ENCODE measurements at regions not wholly inside any gene's neighbourhood (a gene's known extent, or its start where the extent isn't known, plus 50 kb on each side); places are given as distances from the start of the nearest gene placed in this dataset.
"Not testable (repeated sequence)": the region's sequence is repeated elsewhere in the genome, so short reads cannot be mapped to it uniquely, and the experiment has no call there.

DNA sequence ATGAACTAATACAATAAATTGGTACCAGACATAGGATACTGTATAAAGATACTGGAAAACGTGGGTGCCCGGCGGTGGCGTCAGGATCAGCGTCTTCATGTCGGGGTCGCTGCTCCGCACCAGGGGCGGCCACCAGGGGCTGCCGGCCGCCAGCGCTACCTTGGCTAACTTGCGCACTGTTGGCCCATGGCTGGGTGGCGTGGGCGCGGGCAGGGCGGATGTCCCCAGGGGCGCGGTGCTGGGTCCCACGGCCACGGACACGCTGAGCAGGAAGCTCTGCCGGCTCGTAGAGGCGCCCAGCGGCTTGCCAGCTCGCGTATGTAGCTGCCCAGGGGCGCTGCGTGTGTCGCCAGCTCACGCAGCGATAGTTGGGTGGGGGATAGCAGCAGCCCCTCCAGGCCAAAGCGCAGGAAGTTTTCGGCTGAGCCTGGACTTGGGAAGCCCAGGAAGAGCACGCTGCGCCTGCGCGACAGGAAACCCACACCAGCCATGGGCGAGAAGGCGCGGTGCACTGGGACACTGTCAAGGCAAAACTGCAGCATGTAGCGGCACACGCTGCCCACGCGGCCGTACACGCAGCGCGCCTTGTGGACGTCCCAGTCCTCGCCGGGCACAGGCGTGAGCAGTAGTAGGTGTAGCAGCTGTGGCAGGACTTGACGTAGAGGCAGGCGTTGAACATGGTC lies 299.9 kb downstream of the CCDC74A start:
- no peak for DNase-seq (ENCODE audit: low spot score)

DNA sequence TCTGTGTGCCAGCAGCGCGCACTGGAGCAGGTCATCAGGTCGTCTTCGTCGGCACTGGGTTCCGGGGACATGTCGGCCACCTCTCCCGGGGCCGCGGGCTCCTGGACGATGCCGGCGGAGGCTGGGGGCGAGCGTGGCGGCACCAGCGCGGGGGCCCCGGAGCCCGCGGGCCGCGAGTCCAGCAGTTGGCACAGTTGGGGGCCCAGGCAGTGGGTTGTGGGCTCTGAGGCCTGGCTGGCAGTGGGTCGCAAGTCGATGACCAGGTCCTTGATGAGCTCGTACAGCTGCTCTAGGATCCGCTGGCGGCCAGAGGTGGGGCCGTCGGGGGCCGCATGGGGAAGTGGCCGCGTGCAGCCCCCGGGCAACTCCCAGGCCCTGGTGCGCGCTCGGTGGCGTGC lies 300.5 kb downstream of the CCDC74A start:
- DNase-seq (ENCODE audit: low spot score) = no peak

DNA sequence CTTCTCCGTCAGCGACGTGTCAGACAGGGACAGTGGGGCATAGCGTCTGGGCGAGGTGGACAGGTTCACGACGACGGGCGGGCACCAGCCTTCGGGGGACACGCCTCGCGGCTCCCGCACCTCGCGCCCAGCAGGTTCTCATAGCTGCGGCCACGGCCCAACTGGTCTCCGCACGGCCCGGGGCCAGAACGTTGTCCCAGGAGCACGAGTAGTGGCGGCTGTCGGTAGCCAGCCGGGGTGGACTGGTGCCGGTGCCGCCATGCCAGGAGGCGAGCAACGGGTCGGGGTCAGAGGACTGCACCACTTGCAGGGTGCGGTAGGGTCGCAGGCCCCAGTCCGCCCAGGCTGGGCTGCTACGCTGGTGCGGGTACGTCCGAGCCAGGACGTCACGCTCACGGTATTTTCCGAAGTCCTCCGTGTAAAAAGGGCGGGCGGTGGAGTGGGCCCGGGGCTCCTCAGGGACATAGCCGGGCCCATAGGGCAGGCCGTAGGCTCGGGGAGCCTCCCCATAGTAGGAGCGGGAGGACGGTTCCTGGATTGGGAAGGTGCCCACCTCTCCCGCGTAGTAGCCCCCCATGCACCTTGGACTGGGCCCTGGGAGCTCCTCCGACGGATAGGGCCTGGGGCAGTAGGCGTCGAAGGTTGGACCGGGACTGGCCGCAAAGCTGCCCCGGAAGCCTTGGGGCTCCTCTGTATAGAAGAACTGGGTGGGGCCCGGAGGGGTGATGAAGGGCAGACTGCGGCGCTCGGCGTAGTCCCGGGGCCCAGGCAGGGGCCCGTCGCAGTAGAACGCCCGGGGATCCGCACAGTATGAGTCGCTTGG lies 301.2 kb downstream of the CCDC74A start:
- DNase-seq (ENCODE audit: low spot score) = not testable (repeated sequence)

DNA sequence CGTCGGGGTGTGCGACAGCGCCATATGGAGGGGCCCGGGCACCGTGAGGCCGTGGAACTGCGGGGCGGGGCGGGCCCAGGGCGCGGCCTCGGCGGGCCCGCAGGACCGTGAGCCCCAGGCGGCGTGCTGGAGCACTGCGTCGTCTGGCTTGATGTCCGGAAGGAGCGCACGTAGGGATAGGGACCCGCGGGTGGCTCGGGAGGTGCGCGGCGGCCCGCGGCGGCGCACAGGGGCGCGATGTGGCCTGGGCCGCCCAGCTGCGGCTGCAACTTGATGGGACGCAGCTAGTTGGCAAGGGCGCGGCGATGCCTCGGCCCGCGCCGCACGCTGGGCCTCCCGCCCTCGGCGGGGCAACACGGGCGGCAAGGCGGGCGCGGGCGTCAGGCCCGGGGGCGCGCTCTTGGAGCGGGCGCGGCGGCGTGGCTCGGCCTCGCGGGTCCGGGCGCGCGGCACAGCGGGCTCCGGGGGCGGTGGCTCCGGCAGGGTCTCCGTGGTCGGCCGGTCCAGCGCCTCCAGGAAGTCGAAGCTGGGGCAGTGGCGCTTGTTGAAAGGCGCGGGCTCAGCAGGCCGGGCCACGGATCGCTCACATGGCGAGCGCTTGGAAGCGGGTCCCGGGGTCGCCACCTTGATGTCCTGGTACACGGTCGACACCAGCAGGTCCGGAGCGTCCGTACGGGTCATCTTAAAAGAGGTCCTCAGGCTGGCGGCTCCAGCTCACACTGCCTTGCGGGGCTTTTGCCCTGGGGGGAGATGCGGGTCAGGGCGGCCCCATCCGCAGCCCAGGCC lies 302.0 kb downstream of the CCDC74A start:
- DNase-seq (ENCODE audit: low spot score) = not testable (repeated sequence)

DNA sequence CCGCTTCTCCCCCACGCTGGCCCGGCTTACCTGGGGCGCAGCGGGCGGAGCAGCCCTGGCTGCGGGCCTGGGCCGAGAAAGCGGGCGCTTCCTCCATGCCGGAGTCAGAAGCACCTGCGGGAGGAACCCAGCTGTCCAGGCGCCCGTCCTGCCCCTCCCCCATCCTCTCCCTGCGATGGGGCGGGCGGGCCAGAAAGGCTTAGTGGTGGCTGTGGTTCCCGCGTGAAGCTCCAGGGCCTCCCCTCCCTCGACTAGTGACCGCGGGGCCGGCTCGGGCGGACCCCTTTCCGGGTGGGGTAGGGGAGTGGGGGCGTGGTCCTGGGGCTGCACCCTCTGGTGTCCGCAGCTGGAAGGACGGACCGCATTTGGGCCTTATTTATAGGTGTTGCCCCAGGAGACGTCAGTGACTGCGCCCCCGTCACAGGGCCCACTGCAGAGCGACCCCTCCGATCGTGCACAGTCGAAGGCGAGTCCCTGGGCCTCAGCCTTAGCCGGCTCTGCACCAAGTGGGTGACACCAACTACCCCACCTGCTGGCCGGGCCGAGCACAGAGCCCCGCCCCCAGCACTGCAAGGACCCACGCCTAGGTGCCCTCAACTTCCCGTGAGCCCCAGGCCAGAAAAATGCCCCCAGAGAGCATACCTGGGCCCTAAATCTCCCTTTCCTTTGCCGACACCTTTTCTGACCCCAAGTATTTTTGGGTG lies 302.7 kb downstream of the CCDC74A start:
- not testable (repeated sequence) for DNase-seq (ENCODE audit: low spot score)

DNA sequence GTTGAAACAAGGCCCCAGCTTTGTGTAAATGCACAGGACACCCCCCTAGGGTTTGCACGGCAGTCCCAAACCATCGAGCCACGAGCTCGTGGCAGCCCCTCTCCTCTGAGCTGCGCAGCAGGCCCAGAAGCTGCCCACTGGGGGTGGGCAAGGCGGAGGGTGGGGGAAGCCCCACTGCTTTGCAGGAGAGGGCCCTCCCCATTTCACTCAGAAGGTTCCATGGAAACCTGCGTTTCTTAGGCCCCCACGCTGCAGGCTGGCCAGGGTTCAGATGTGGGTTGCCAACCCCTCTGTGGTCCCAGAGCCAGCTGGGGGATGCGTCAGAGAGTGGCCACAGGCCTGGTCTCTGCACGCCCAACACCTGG lies 303.2 kb downstream of the CCDC74A start:
- not testable (repeated sequence) for DNase-seq (ENCODE audit: low spot score)

DNA sequence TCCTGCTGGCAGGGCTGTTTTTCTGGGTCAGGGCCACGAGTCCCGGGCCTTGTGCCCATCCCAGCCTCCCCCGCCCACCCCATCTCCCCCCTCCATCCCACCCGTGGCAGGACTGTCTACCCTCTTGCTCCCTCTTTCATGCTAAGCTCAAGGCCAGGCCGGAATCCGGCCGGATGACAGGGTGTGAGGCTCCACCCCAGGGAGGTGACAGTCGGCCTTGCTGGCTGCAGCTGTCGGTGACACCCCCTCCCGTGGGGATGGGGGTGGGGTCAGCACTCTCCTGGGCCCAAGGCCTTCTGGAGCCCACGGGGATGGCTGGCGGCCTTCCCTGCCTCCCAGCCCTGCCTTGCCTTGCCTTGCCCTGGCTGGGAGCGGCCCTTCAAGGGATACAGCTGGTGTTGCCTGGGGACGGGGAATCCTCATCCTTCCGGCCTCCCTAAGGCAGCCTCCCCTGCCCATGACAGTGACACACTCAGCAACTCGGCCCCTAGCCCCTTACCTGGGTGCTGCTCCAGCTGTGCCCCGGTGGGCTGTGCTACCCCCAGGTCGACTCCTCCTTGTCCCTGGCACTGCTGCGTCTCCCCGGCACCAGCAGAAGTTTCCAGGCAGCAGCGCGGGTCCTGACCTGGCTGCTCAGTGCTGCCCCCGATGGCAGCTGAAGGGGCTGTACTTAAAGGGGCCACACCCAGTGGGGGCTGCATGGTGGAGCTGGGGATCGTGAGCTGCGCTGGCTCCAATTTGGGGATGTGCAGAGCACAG lies 303.9 kb downstream of the CCDC74A start:
- DNase-seq (ENCODE audit: low spot score) = not testable (repeated sequence)

DNA sequence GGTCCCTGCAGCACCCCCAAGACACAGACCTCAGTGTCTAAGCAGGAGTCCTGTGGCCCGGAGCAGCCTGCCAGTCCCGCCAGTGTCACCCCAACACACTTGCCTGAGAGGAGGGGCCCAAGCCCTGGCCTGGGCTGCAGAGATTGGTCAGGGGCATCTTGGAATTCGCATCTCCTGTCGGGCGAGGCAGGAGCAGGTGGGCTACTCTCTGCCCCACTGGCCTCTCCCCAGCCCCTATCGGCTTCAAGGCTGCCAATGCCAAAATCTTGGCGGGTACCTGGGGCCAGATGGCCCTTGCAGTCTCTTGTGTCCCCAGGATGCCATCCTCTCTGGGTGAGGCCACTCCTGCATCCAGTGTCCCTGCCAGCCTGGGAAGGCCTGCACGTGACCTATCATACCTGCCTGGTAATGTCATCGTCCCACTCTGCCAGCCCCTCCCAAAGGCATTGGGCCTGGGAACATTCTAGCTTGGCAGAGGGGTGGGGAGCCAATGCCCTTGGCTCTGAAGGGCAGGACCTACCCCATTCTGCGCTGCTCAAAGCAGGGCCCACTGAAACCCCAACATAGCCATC lies 304.6 kb downstream of the CCDC74A start:
- DNase-seq (ENCODE audit: low spot score) = not testable (repeated sequence)

DNA sequence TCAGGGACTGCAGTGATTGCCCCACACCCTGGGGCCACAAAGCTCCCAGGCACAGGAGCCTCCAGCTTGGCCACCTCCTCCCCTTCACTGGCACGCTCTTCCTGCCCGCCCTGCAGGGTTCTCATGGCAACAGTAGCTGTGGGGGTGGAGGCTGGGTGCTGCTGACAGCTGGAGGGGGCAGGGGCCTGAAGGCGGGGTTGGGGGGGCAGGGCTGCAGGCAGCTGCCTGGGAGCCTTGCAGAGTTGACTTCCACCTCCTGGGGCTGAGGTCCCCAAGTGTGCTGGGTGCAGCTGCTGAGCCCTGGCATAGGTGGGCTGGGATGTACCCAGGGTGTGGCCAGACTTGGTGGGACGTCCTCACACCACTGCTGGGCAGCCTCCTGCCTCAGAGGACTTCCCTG lies 305.2 kb downstream of the CCDC74A start:
- DNase-seq (ENCODE audit: low spot score) = not testable (repeated sequence)

DNA sequence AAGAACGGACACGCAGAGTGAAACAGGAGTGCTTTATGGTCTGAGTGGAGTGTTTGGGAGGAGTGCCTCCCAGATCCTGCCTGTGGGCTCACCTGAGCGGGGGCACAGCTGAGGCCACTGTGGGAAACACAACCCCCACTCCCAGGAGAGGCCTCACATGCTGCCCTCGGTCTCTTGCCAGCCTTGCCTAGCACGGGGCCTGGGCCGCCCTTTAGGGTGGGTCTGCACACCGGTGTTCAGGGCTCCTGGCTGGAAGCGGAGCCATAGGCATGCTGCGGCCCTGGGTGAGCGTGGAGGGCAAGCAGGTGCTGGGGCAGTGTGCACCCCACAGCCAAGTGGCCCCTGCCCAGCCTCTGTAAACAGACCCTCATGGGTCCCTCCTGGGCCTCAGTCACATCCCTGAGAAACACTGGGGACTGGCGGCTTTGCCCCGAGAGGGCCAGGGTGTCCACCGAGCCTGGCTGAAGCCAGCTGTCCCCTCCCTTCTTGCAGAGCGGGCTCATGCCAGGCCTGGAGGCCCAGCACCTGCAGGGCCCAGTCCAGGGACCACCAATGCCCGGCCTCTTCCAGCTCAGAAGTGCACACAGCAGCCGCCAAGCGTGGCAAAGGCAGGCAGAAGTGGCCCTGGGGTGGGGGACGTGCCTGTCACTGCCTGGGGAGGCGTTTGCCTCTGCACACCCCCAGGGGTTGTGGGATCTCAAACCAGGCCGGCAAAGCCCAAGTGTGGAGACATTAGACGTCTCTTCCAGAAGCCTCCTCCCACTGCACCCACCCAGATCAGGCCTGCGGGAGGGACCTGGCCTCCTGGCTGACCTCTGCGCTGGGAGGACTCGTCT lies 305.9 kb downstream of the CCDC74A start:
- not testable (repeated sequence) for DNase-seq (ENCODE audit: low spot score)

DNA sequence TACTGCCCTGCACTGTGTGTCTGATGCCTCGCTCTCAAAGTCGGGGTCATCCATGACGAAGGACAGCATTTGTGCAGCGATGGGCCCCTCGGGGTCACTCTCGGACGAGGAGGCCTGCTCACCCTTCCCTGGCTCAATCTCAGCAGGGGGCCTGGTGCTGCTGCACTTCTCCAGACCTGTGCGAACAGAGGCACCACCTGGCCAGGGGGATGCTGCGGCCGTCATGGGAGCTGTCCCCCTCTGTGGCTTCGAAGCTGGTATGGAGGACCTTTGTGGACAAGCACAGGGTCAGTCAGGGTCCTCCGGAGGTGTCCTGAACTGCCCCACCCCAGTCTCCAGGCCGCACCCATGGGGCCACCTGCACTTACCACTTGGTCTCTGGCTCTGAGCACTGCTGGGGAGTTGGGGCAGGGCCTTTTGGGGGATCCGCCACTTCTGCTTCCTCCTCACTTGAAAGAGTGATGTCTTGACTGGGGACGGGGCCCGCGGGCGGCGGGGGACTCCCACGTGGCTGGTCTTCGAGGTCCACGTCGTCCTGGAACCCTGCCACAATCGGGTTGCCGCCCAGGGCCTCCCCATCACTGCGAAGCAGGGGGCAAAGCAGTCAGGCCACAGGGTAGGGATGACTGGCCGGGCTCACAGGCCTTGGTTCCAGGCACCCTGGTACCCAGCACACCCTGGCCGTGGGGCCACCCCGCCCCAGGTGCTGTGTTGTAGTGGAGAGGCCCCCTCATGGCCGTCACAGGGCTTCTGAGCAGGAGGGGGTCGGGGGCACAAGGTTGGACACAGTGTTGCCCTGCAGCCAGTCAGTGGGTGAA lies 306.7 kb downstream of the CCDC74A start:
- peak; percentile 89 for DNase-seq (ENCODE audit: low spot score)

DNA sequence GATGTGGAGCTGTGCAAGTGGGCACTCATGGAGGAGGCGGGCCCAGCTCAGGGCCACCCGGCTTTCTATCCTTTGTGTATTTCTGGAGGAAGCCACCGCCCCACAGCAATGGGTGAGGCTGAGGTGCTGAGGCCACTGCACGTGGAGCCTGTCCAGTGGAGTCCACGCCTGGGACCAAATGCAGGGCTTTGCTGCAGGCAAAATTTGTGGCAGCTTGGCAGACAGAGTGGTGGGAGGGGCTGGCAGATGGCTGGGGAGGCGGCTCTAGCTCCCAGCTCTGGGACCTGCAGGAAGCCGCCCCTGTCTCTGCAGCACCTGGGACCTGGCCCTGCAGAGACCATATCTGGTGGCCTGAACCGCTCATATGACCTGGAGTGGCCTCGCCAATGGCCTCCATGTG lies 307.3 kb downstream of the CCDC74A start:
- not testable (repeated sequence) for DNase-seq (ENCODE audit: low spot score)

DNA sequence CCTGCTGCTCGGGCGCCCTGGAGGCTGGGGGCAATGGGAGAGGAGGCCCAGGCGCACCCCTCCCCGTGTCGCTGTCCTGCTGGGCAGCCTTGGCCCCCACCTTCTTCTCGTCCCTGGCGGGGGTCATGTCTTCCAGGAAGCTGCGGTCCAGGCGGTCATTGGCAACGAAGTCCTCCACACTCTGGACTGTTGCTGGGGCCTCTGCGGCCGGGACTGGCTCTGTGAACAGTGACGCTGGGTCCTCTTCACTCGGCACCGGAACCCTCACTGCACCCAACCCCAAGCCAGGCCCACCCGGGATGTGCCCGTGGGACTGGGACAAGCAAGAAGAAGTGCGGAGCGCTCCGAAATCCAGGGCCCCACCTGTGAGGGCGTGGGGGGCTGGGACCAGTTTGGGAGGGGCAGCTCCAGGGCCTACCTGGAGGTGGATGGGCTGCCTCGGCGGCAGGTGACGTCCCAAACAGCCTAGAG lies 308.0 kb downstream of the CCDC74A start:
- DNase-seq (ENCODE audit: low spot score) = no peak

DNA sequence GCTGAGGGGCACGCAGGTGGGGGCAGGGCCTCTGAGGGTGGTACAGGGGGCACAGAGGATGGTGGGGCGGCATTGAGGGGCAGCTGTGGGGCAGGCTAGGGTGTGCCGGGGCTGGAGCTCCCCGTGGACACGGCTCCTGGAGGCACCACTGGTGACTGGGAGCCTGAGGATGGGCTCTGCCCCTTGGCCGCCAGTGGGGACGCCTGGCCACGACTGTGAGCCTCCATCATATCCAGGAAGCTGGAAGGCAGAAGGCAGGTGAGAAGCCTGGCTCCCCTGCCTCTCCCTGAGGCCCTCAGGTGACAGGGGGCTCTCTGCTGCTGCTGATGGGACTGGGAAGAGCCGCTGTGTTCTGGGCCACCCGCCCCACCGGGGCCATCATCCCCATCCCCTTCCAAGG lies 308.4 kb downstream of the CCDC74A start:
- DNase-seq (ENCODE audit: low spot score) = not testable (repeated sequence)

DNA sequence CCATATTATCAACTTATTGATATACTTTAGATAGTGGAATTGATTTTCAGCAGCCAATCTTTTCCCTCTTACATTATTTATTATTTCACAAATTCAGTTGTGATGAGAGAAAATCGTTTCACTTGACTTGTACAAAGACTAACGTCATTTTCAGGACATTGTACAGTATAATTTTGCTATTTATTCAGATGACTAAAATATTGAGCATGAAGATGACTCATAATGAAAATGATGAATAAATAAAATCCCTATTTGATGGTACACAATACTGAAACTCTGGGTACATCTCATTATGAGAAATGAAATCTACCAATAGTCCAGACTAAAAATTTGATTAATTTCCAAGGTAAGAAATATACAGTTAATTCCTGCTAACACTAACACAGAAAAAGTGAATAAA lies 316.4 kb downstream of the CCDC74A start:
- not testable (repeated sequence) for DNase-seq (ENCODE audit: low spot score)

DNA sequence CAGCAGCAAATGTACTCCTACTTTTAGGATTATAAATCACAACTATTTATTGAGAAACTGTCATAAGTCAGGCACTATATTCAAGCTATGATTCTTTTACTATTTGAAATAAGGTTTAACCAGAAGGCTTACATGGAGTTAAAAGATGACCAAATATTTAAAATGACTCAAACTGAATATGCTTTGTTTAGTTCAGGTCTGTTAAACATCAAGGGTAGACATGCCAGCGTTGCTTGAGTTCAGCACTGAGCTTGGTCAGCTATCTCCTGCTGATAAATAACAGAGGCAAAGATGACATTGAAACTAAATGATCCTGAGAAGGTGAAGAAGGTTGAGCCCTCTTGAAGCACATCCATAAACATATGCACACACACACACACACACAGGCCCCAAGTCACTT lies 305.6 kb downstream of the ANKRD30BL start:
- not testable (repeated sequence) for DNase-seq (ENCODE audit: low spot score)

DNA sequence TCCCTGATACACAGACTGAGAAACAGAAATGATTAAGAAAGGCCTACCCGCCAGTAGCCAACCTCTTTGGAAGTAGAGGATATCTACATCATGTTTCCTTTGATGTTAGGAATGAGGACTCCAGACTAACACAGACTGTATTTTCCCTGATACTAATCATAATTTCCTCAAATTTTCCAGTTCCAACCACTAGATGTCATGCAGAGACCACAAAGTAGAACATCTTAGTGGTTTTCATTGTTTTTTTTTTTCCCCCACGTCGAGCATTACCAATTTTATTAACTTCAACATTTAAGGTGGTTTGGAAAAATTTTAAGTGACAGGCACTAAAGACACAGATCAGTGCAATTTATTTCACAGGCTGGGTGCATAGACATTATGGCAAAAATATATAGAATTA lies 303.6 kb downstream of the ANKRD30BL start:
- DNase-seq (ENCODE audit: low spot score) = not testable (repeated sequence)

Measured in mesenteric fat pad (tissue), 1 donor.